HK-2 (cell line): ENCODE measurements at regions not wholly inside any gene's neighbourhood (a gene's known extent, or its start where the extent isn't known, plus 50 kb on each side); places are given as distances from the start of the nearest gene placed in this dataset.
A peak's percentile ranks its signal among the peaks of the same experiment; 100 is the strongest.

ENCODE experiments used
- DNase-seq: peaks from one replicate; pipeline ENCODE4 v3.0.0-alpha.2; 2018; ENCODE audit not compliant: unreplicated experiment

GRCh38 chr3:166205158-166205557 lies 367.9 kb upstream of the BCHE start:
- no peak for DNase-seq

GRCh38 chr3:166201476-166201875 lies 364.3 kb upstream of the BCHE start:
- no peak for DNase-seq

- no peak for DNase-seq
Observed at GRCh38 chr3:166199491-166199890, 362.3 kb upstream of the BCHE start.

- DNase-seq = no peak
Observed at GRCh38 chr3:166195808-166196207, 358.6 kb upstream of the BCHE start.

- DNase-seq = no peak
Observed at GRCh38 chr3:166191411-166191810, 354.2 kb upstream of the BCHE start.

GRCh38 chr3:166190360-166190759 lies 353.1 kb upstream of the BCHE start:
- DNase-seq = peak; percentile 14

GRCh38 chr3:166187237-166187636 lies 350.0 kb upstream of the BCHE start:
- DNase-seq = no peak

- DNase-seq = no peak
Observed at GRCh38 chr3:166186003-166186402, 348.8 kb upstream of the BCHE start.

GRCh38 chr3:166177130-166177529 lies 339.9 kb upstream of the BCHE start:
- DNase-seq = no peak

GRCh38 chr3:166171695-166172094 lies 334.5 kb upstream of the BCHE start:
- DNase-seq = no peak

- no peak for DNase-seq
Observed at GRCh38 chr3:166169681-166170080, 332.5 kb upstream of the BCHE start.

- no peak for DNase-seq
Observed at GRCh38 chr3:166127969-166128368, 290.7 kb upstream of the BCHE start.

GRCh38 chr3:166125179-166125578 lies 288.0 kb upstream of the BCHE start:
- no peak for DNase-seq

GRCh38 chr3:166123576-166123975 lies 286.4 kb upstream of the BCHE start:
- DNase-seq = no peak

- DNase-seq = no peak
Observed at GRCh38 chr3:166123088-166123487, 285.9 kb upstream of the BCHE start.

- DNase-seq = no peak
Observed at GRCh38 chr3:166118049-166118448, 280.8 kb upstream of the BCHE start.

GRCh38 chr3:166114448-166114847 lies 277.2 kb upstream of the BCHE start:
- DNase-seq = no peak

- DNase-seq = no peak
Observed at GRCh38 chr3:166111562-166111961, 274.3 kb upstream of the BCHE start.

GRCh38 chr3:166110102-166110501 lies 272.9 kb upstream of the BCHE start:
- no peak for DNase-seq

- no peak for DNase-seq
Observed at GRCh38 chr3:166104938-166105337, 267.7 kb upstream of the BCHE start.

- no peak for DNase-seq
Observed at GRCh38 chr3:166100730-166101129, 263.5 kb upstream of the BCHE start.

GRCh38 chr3:166089575-166089974 lies 252.4 kb upstream of the BCHE start:
- no peak for DNase-seq

- DNase-seq = no peak
Observed at GRCh38 chr3:166085164-166085856, 248.1 kb upstream of the BCHE start.

GRCh38 chr3:166080096-166080495 lies 242.9 kb upstream of the BCHE start:
- no peak for DNase-seq
